ENCODE measurements at regions not wholly inside any gene's neighbourhood (a gene's known extent, or its start where the extent isn't known, plus 50 kb on each side); places are given as distances from the start of the nearest gene placed in this dataset.
A peak's percentile ranks its signal among the peaks of the same experiment; 100 is the strongest.

DNA sequence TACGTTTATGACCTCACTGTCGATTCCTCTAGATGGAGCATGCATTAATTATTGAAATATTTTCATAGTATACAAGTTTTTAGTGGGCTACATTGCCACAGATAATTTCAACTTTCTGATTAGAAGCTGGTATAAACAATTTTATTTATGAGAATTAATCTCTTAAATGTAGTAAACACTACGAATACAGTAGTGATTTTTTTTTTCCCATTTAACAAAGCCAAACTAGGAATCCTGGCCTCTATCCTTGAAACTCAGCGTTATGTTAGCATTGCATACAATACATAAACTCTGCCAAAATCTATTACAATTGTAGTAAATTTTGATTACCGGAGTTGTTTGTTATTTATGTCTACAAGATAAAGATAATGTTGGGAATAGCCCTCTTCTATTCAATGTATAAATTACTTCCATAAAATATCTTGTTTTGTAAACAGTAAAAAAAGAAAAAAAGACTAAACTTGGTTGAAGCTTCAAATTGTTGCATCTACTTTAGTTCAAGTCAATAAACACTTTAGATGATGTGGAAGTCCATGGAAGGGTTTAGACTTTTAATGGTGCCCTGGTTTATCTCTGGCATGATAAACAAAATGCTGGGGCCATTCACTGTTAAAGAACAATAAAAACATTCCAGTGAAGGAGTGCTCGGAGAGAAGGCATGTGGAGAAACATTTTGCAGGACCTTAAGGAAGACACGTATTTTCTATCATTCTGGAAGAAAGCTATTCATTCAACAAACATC lies 77.3 kb upstream of the NR2F2 start:
- Histone ChIP-seq H2AK5ac (ENCODE audit: low read length) (no peak overlapping the region), H3K4me2 (ENCODE audit: low read length) (no peak overlapping the region), H3K36me3 (ENCODE audit: control insufficient read depth, insufficient read depth, low read length) (no peaks in the 10 kb centered on the region), H3K27ac (ENCODE audit: low read depth, low read length) (no peak overlapping the region), H3K79me2 (ENCODE audit: control insufficient read depth, insufficient read depth, low read length) (no peaks in the 10 kb centered on the region), H3K56ac (ENCODE audit: low read length) (no peak overlapping the region), H4K5ac (ENCODE audit: low read length) (no peak overlapping the region), H3K4ac (ENCODE audit: low read depth, low read length) (no peak overlapping the region), H3K23ac (ENCODE audit: low read length) (no peak overlapping the region), H2BK5ac (ENCODE audit: low read length) (no peak overlapping the region), H3K4me1 (ENCODE audit: control insufficient read depth, low read depth, low read length) (no peaks in the 10 kb centered on the region), H3K18ac (ENCODE audit: low read length) (no peak overlapping the region), H3K27me3 (ENCODE audit: insufficient read depth, low read length, poor library complexity) (no peaks in the 10 kb centered on the region), H2BK15ac (replicated peaks; ENCODE audit: low read depth) (no peak overlapping the region), H4K8ac (ENCODE audit: low read depth, low read length) (no peak overlapping the region), H3K4me3 (ENCODE audit: low read length) (no peak overlapping the region), H2BK120ac (ENCODE audit: low read depth, low read length) (no peak overlapping the region), H3K9ac (ENCODE audit: low read length) (no peak overlapping the region), H3K79me1 (ENCODE audit: low read length) (no peaks in the 10 kb centered on the region)
- WGBS (ENCODE audit: extremely low coverage, insufficient coverage, low lambda C conversion rate) = no CpG with 5 or more reads among the region's 7 CpGs
- DNase-seq = no peak

DNA sequence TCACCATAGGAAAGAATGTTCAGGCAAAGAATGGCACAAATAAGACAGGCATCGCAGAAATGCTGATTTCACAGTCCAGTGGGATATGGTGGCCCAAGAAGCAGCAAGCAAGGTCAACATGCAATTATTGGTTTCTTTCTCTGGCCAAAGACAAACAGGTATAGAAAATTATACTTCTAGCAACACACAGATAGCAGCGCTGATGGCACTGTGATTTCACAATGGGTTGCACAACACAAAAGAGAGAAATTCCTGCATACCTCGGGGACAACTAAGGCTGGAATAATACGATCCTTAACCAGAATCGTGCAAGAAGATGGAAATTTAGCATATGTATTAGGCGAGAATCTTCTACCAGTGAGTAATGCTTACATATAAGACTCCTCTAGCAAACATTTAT lies 76.3 kb upstream of the NR2F2 start:
- Histone ChIP-seq H3K79me2 (ENCODE audit: control insufficient read depth, insufficient read depth, low read length) (no peaks in the 10 kb centered on the region), H3K4ac (ENCODE audit: low read depth, low read length) (no peak overlapping the region), H2AK5ac (ENCODE audit: low read length) (no peak overlapping the region), H3K4me2 (ENCODE audit: low read length) (no peak overlapping the region), H3K27me3 (ENCODE audit: insufficient read depth, low read length, poor library complexity) (no peaks in the 10 kb centered on the region), H3K18ac (ENCODE audit: low read length) (no peak overlapping the region), H2BK15ac (replicated peaks; ENCODE audit: low read depth) (no peak overlapping the region), H3K56ac (ENCODE audit: low read length) (no peak overlapping the region), H2BK120ac (ENCODE audit: low read depth, low read length) (no peak overlapping the region), H3K4me3 (ENCODE audit: low read length) (no peak overlapping the region), H3K9ac (ENCODE audit: low read length) (no peak overlapping the region), H3K23ac (ENCODE audit: low read length) (no peak overlapping the region), H3K27ac (ENCODE audit: low read depth, low read length) (no peak overlapping the region), H4K8ac (ENCODE audit: low read depth, low read length) (no peak overlapping the region), H3K4me1 (ENCODE audit: control insufficient read depth, low read depth, low read length) (no peaks in the 10 kb centered on the region), H3K79me1 (ENCODE audit: low read length) (no peaks in the 10 kb centered on the region), H3K36me3 (ENCODE audit: control insufficient read depth, insufficient read depth, low read length) (no peaks in the 10 kb centered on the region), H4K5ac (ENCODE audit: low read length) (no peak overlapping the region), H2BK5ac (ENCODE audit: low read length) (no peak overlapping the region)
- DNase-seq = peak; percentile 38
- no CpG with 5 or more reads among the region's 6 CpGs for WGBS (ENCODE audit: extremely low coverage, insufficient coverage, low lambda C conversion rate)

DNA sequence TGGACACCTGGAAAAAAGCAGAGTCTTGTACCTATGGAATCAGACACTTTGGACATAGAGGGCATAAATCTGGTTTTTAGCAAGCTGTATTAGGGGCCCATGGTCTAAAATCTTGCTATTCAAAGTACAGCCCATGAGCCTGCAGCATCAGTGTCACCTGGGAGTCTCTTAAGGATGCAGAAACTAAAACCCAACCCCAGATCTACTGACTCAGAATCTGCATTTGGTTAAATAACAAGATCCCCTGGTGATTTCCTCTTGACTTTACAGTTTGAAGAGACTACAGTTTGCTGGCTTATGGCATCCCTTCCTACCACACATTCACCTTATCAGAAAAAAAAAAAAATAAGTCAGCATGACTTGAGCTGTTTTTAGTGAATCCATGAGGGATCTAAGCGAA lies 74.9 kb upstream of the NR2F2 start:
- Histone ChIP-seq H3K23ac (ENCODE audit: low read length) (no peak overlapping the region), H2AK5ac (ENCODE audit: low read length) (no peak overlapping the region), H4K8ac (ENCODE audit: low read depth, low read length) (no peak overlapping the region), H3K56ac (ENCODE audit: low read length) (no peak overlapping the region), H2BK5ac (ENCODE audit: low read length) (no peak overlapping the region), H3K27ac (ENCODE audit: low read depth, low read length) (no peak overlapping the region), H4K5ac (ENCODE audit: low read length) (no peak overlapping the region), H3K36me3 (ENCODE audit: control insufficient read depth, insufficient read depth, low read length) (no peaks in the 10 kb centered on the region), H3K18ac (ENCODE audit: low read length) (no peak overlapping the region), H3K4me1 (ENCODE audit: control insufficient read depth, low read depth, low read length) (no peaks in the 10 kb centered on the region), H3K79me2 (ENCODE audit: control insufficient read depth, insufficient read depth, low read length) (no peaks in the 10 kb centered on the region), H3K4me2 (ENCODE audit: low read length) (no peak overlapping the region), H3K79me1 (ENCODE audit: low read length) (no peaks in the 10 kb centered on the region), H3K4me3 (ENCODE audit: low read length) (no peak overlapping the region), H3K9ac (ENCODE audit: low read length) (no peak overlapping the region), H3K27me3 (ENCODE audit: insufficient read depth, low read length, poor library complexity) (no peaks in the 10 kb centered on the region), H2BK120ac (ENCODE audit: low read depth, low read length) (no peak overlapping the region), H3K4ac (ENCODE audit: low read depth, low read length) (no peak overlapping the region), H2BK15ac (replicated peaks; ENCODE audit: low read depth) (no peak overlapping the region)
- no CpG with 5 or more reads among the region's 1 CpG for WGBS (ENCODE audit: extremely low coverage, insufficient coverage, low lambda C conversion rate)
- no peak for DNase-seq

DNA sequence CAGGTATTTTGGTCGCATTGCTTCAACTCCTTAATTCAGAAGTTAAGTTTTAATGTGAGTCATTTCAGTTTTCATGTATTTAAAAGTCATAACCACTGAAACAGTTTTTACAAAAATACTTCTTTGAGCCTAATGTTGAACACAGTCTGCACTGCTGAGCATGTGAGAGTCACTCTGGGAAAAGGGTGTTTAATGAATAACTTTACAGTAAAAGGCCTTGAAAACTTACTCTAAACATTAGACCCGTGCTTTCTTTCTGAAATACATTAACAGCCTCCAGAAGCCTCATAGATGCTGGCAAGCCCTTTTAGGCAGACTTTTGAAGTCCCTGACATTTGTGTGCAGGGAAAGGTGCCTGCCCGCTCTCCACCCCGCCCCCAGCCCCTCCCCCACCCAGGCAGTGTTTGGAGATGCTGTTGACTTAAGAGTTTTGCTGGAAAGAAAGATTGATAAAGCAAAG lies 68.9 kb upstream of the NR2F2 start:
- Histone ChIP-seq H2BK15ac (replicated peaks; ENCODE audit: low read depth) (no peak overlapping the region), H3K9ac (ENCODE audit: low read length) (no peak overlapping the region), H3K23ac (ENCODE audit: low read length) (no peak overlapping the region), H3K27ac (ENCODE audit: low read depth, low read length) (no peak overlapping the region), H2AK5ac (ENCODE audit: low read length) (no peak overlapping the region), H3K18ac (ENCODE audit: low read length) (no peak overlapping the region), H3K4me2 (ENCODE audit: low read length) (no peak overlapping the region), H3K79me1 (ENCODE audit: low read length) (no peaks in the 10 kb centered on the region), H3K56ac (ENCODE audit: low read length) (no peak overlapping the region), H3K79me2 (ENCODE audit: control insufficient read depth, insufficient read depth, low read length) (no peaks in the 10 kb centered on the region), H2BK120ac (ENCODE audit: low read depth, low read length) (no peak overlapping the region), H4K5ac (ENCODE audit: low read length) (no peak overlapping the region), H3K36me3 (ENCODE audit: control insufficient read depth, insufficient read depth, low read length) (no peaks in the 10 kb centered on the region), H3K4me1 (ENCODE audit: control insufficient read depth, low read depth, low read length) (no peaks in the 10 kb centered on the region), H4K8ac (ENCODE audit: low read depth, low read length) (no peak overlapping the region), H3K4ac (ENCODE audit: low read depth, low read length) (no peak overlapping the region), H3K4me3 (ENCODE audit: low read length) (no peak overlapping the region), H3K27me3 (ENCODE audit: insufficient read depth, low read length, poor library complexity) (no peaks in the 10 kb centered on the region), H2BK5ac (ENCODE audit: low read length) (no peak overlapping the region)
- no peak for DNase-seq
- no CpG with 5 or more reads among the region's 4 CpGs for WGBS (ENCODE audit: extremely low coverage, insufficient coverage, low lambda C conversion rate)

DNA sequence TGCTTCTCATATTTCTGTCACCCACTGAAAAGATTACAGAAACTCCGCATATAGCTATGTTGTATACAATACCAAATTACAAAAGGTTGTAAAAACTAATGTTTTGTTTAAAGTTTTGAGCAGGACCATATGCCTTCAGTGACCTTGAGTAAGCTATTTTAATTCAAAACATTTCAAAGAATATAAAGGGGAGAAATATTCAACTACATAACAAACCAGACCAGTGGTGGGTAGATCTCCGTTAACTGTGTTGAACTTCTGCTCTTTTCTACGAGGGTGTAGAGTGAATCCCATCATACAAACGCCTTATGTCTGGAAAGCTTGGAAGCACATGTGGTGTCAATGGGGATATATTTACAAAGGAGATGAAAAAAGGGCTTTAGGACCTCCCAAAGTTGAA lies 68.4 kb upstream of the NR2F2 start:
- Histone ChIP-seq H3K18ac (ENCODE audit: low read length) (no peak overlapping the region), H3K79me1 (ENCODE audit: low read length) (no peaks in the 10 kb centered on the region), H3K79me2 (ENCODE audit: control insufficient read depth, insufficient read depth, low read length) (no peaks in the 10 kb centered on the region), H3K27ac (ENCODE audit: low read depth, low read length) (no peak overlapping the region), H3K56ac (ENCODE audit: low read length) (no peak overlapping the region), H3K23ac (ENCODE audit: low read length) (no peak overlapping the region), H4K5ac (ENCODE audit: low read length) (no peak overlapping the region), H2AK5ac (ENCODE audit: low read length) (no peak overlapping the region), H3K36me3 (ENCODE audit: control insufficient read depth, insufficient read depth, low read length) (no peaks in the 10 kb centered on the region), H2BK120ac (ENCODE audit: low read depth, low read length) (no peak overlapping the region), H3K4me2 (ENCODE audit: low read length) (no peak overlapping the region), H4K8ac (ENCODE audit: low read depth, low read length) (no peak overlapping the region), H3K4ac (ENCODE audit: low read depth, low read length) (no peak overlapping the region), H3K4me1 (ENCODE audit: control insufficient read depth, low read depth, low read length) (no peaks in the 10 kb centered on the region), H2BK5ac (ENCODE audit: low read length) (no peak overlapping the region), H2BK15ac (replicated peaks; ENCODE audit: low read depth) (no peak overlapping the region), H3K27me3 (ENCODE audit: insufficient read depth, low read length, poor library complexity) (no peaks in the 10 kb centered on the region), H3K4me3 (ENCODE audit: low read length) (no peak overlapping the region), H3K9ac (ENCODE audit: low read length) (no peak overlapping the region)
- no CpG with 5 or more reads among the region's 4 CpGs for WGBS (ENCODE audit: extremely low coverage, insufficient coverage, low lambda C conversion rate)
- DNase-seq = no peak
